PFSK-1 (cell line): ENCODE measurements at regions not wholly inside any gene's neighbourhood (a gene's known extent, or its start where the extent isn't known, plus 50 kb on each side); places are given as distances from the start of the nearest gene placed in this dataset.

Experiments used
- FOXP2 ChIP-seq: optimal IDR thresholded peaks from 2 replicates; pipeline ENCODE3; 2011; ENCODE audit warnings: borderline replicate concordance, control low read depth, inconsistent platforms; ENCODE audit not compliant: insufficient read depth; ENCODE audit errors: extremely low read length, extremely low read depth
- POLR2AphosphoS5 ChIP-seq: IDR thresholded peaks from 2 replicates; pipeline ENCODE4 v1.6.1; 2012; ENCODE audit warnings: low read depth, mild to moderate bottlenecking, control low read depth, low read length, moderate library complexity
- SIN3A ChIP-seq: IDR thresholded peaks from 2 replicates; pipeline ENCODE4 v1.6.1; 2012; ENCODE audit warnings: mild to moderate bottlenecking, low read length, moderate library complexity, borderline replicate concordance; ENCODE audit not compliant: insufficient read depth
- TAF1 ChIP-seq: IDR thresholded peaks from 2 replicates; pipeline ENCODE4 v1.6.1; 2012; ENCODE audit warnings: low read length, control low read depth, borderline replicate concordance; ENCODE audit not compliant: insufficient read depth
- TF ChIP-seq, protein P1 (sequence below), 2 experiments: IDR thresholded peaks; 2 replicates each; pipeline versions ENCODE4 v1.6.1 to v1.8.0; 2011 to 2012; ENCODE audit warnings: low read depth in 2 of 2, low read length in 2 of 2, control low read depth in 1 of 2, inconsistent platforms in 1 of 2, mild to moderate bottlenecking in 1 of 2, moderate library complexity in 1 of 2; ENCODE audit not compliant: insufficient read depth in 1 of 2

- no peak for TF ChIP-seq POLR2AphosphoS5
- TF ChIP-seq, protein P1, sequence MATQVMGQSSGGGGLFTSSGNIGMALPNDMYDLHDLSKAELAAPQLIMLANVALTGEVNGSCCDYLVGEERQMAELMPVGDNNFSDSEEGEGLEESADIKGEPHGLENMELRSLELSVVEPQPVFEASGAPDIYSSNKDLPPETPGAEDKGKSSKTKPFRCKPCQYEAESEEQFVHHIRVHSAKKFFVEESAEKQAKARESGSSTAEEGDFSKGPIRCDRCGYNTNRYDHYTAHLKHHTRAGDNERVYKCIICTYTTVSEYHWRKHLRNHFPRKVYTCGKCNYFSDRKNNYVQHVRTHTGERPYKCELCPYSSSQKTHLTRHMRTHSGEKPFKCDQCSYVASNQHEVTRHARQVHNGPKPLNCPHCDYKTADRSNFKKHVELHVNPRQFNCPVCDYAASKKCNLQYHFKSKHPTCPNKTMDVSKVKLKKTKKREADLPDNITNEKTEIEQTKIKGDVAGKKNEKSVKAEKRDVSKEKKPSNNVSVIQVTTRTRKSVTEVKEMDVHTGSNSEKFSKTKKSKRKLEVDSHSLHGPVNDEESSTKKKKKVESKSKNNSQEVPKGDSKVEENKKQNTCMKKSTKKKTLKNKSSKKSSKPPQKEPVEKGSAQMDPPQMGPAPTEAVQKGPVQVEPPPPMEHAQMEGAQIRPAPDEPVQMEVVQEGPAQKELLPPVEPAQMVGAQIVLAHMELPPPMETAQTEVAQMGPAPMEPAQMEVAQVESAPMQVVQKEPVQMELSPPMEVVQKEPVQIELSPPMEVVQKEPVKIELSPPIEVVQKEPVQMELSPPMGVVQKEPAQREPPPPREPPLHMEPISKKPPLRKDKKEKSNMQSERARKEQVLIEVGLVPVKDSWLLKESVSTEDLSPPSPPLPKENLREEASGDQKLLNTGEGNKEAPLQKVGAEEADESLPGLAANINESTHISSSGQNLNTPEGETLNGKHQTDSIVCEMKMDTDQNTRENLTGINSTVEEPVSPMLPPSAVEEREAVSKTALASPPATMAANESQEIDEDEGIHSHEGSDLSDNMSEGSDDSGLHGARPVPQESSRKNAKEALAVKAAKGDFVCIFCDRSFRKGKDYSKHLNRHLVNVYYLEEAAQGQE (IDR thresholded peaks at IDR 0.05; ENCODE audit: insufficient read depth in 1 of 2, low read depth in 2 of 2, low read length in 2 of 2): no peak
- TF ChIP-seq TAF1: no peak
- no peak for TF ChIP-seq FOXP2
- TF ChIP-seq SIN3A: no peak
These were observed 124.1 kb upstream of the NEDD9 start for GRCh38 chr6:11356404-11357155.
